Uterus (tissue), 3 donors: ENCODE measurements at regions not wholly inside any gene's neighbourhood (a gene's known extent, or its start where the extent isn't known, plus 50 kb on each side); places are given as distances from the start of the nearest gene placed in this dataset.

Experiments used
- DNase-seq, 2 donors: peaks; one replicate each; pipeline ENCODE4 v3.0.0-alpha.2; 2019 to 2020
- H3K27ac ChIP-seq, 2 donors: fragments of 200-600 bp; sonication (generic); 1 replicate in 1 of 2; 2 replicates in 1 of 2; pipeline ENCODE4 v1.5.1; 2016 to 2018
- H3K27me3 ChIP-seq, 2 donors: fragments of 200-600 bp; sonication (generic); one replicate each; pipeline ENCODE4 v1.5.1; 2018 to 2019; ENCODE audit warnings: control low read depth in 1 of 2
- H3K36me3 ChIP-seq, 2 donors: fragments of 200-600 bp; sonication (generic); one replicate each; pipeline ENCODE4 v1.5.1; 2019; ENCODE audit warnings: control low read depth in 1 of 2
- H3K4me1 ChIP-seq, 2 donors: fragments of 200-600 bp; sonication (generic); one replicate each; pipeline ENCODE4 v1.5.1; 2018 to 2019; ENCODE audit warnings: control low read depth in 1 of 2
- H3K4me3 ChIP-seq, 2 donors: fragments of 200-600 bp; sonication (generic); 1 replicate in 1 of 2; 2 replicates in 1 of 2; pipeline ENCODE4 v1.5.1; 2018 to 2019; ENCODE audit warnings: mild to moderate bottlenecking in 1 of 2
- H3K9me3 ChIP-seq, 2 donors: fragments of 200-600 bp; sonication (generic); one replicate each; pipeline ENCODE4 v1.5.1; 2019; ENCODE audit warnings: control low read depth in 1 of 2
- CTCF ChIP-seq, 4 experiments: fragments of 200-600 bp in 2 of 4; fragments of 450-650 bp in 2 of 4; sonication (generic) in 2 of 4; IDR thresholded peaks; one replicate each; pipeline ENCODE4 v1.5.1; 2016 to 2019; ENCODE audit warnings: antibody characterized with exemption in 4 of 4, mild to moderate bottlenecking in 2 of 4, moderate library complexity in 1 of 4
- POLR2A ChIP-seq, 2 donors: fragments of 450-650 bp; IDR thresholded peaks; one replicate each; pipeline ENCODE4 v1.6.1; 2016; ENCODE audit warnings: antibody characterized with exemption in 2 of 2, mild to moderate bottlenecking in 1 of 2, moderate library complexity in 1 of 2
- intact Hi-C: fragments of 100-400 bp; cut with DNase I; formaldehyde crosslinking; loops from one replicate; pipeline ENCODE4 v1.15.1; 2023; ENCODE audit warnings: low total_unique reads
- donor health status: DM: yes; HTN: yes; CAD: no.

- no peaks in the 10 kb centered on the region for H3K9me3 ChIP-seq
- no peak for DNase-seq
- TF ChIP-seq CTCF (IDR thresholded peaks at IDR 0.05) (no peak), POLR2A (IDR thresholded peaks at IDR 0.05) (no peak)
- H3K27ac ChIP-seq = no peak overlapping the region
- no peaks in the 10 kb centered on the region for H3K4me1 ChIP-seq
- H3K4me3 ChIP-seq = no peak overlapping the region
- H3K36me3 ChIP-seq = no peaks in the 10 kb centered on the region
- intact Hi-C loops = no loop called here
- no peaks in the 10 kb centered on the region for H3K27me3 ChIP-seq
Observed at GRCh38 chr13:79682164-79682563, 201.2 kb downstream of the NDFIP2 start.

- Histone ChIP-seq H3K27ac (no peak overlapping the region), H3K36me3 (no peaks in the 10 kb centered on the region), H3K9me3 (no peaks in the 10 kb centered on the region), H3K4me1 (no peaks in the 10 kb centered on the region), H3K27me3 (no peaks in the 10 kb centered on the region), H3K4me3 (no peak overlapping the region)
- no peak for TF ChIP-seq CTCF (IDR thresholded peaks at IDR 0.05)
- no peak for TF ChIP-seq POLR2A (IDR thresholded peaks at IDR 0.05)
- intact Hi-C loops = no loop called here
- no peak for DNase-seq
Observed at GRCh38 chr13:79681069-79681468, 200.1 kb downstream of the NDFIP2 start.

- no peak for TF ChIP-seq CTCF (IDR thresholded peaks at IDR 0.05)
- TF ChIP-seq POLR2A (IDR thresholded peaks at IDR 0.05) = no peak
- no peak overlapping the region for H3K4me3 ChIP-seq
- H3K36me3 ChIP-seq = no peaks in the 10 kb centered on the region
- no peaks in the 10 kb centered on the region for H3K4me1 ChIP-seq
- no peaks in the 10 kb centered on the region for H3K9me3 ChIP-seq
- no peak overlapping the region for H3K27ac ChIP-seq
- H3K27me3 ChIP-seq = no peaks in the 10 kb centered on the region
- intact Hi-C loops = no loop called here
- no peak for DNase-seq
Observed at GRCh38 chr13:79680485-79680884, 199.5 kb downstream of the NDFIP2 start.

GRCh38 chr13:79679334-79679733, 198.4 kb downstream of the NDFIP2 start:
- Histone ChIP-seq H3K4me1 (no peaks in the 10 kb centered on the region), H3K4me3 (no peak overlapping the region), H3K27ac (no peak overlapping the region), H3K27me3 (no peaks in the 10 kb centered on the region), H3K36me3 (no peaks in the 10 kb centered on the region), H3K9me3 (no peaks in the 10 kb centered on the region)
- peak; percentile 53 to 73 (median 56) for TF ChIP-seq CTCF (IDR thresholded peaks at IDR 0.05)
- no peak for TF ChIP-seq POLR2A (IDR thresholded peaks at IDR 0.05)
- peak; percentile 56 to 58 for DNase-seq
- intact Hi-C loops = no loop called here

GRCh38 chr13:79678100-79678499, 197.1 kb downstream of the NDFIP2 start:
- no peak overlapping the region for H3K4me3 ChIP-seq
- H3K4me1 ChIP-seq = no peaks in the 10 kb centered on the region
- H3K9me3 ChIP-seq = no peaks in the 10 kb centered on the region
- no peak overlapping the region for H3K27ac ChIP-seq
- no peak for TF ChIP-seq CTCF (IDR thresholded peaks at IDR 0.05)
- TF ChIP-seq POLR2A (IDR thresholded peaks at IDR 0.05) = no peak
- intact Hi-C loops = no loop called here
- no peaks in the 10 kb centered on the region for H3K36me3 ChIP-seq
- no peaks in the 10 kb centered on the region for H3K27me3 ChIP-seq
- DNase-seq = no peak
